IMR-90 (cell line): ENCODE measurements at regions not wholly inside any gene's neighbourhood (a gene's known extent, or its start where the extent isn't known, plus 50 kb on each side); places are given as distances from the start of the nearest gene placed in this dataset.

ENCODE experiments used
- ATAC-seq: fragments of 200-7000 bp; cut with Tn5 transposase; 2 replicates; pipeline ENCODE4 v1.9.1; 2020; ENCODE audit warnings: low read depth, mild to moderate bottlenecking, moderate library complexity
- BruUV-seq: library from RNA; stranded (reverse); fragments of 400-500 nt; replicated peaks from 2 replicates; lab custom pipeline; 2021; lab: Mats Ljungman, UMichigan
- CTCF ChIA-PET: fragments of 300-600 bp; formaldehyde crosslinking; extraction: SDS; loops from one replicate; lab custom pipeline; 2021; ENCODE audit warnings: antibody characterized with exemption; lab: Yijun Ruan, JAX
- POLR2A ChIA-PET: fragments of 300-600 bp; sonication (Branson Sonifier 250); formaldehyde crosslinking; loops from one replicate; lab custom pipeline; 2022; ENCODE audit warnings: antibody characterized with exemption; ENCODE audit not compliant: unreplicated experiment; lab: Charles Lee
- DNase-seq: peaks from one replicate; pipeline ENCODE4 v3.0.0; 2013
- H2AFZ ChIP-seq: replicated peaks from 2 replicates; pipeline ENCODE3; 2013; ENCODE audit warnings: low read length, mild to moderate bottlenecking; ENCODE audit not compliant: poor library complexity
- H2AK5ac ChIP-seq: 2 replicates; pipeline ENCODE4 v1.6.1; 2013; ENCODE audit warnings: low read depth, low read length, inconsistent platforms
- H2AK9ac ChIP-seq: replicated peaks from 2 replicates; pipeline ENCODE3; 2013; ENCODE audit warnings: mild to moderate bottlenecking, low read depth, low read length, moderate library complexity; ENCODE audit not compliant: poor library complexity
- H2BK120ac ChIP-seq: 2 replicates; pipeline ENCODE4 v1.6.1; 2013; ENCODE audit warnings: low read depth, low read length, inconsistent platforms
- H2BK15ac ChIP-seq: 3 replicates; pipeline ENCODE4 v1.6.1; 2013; ENCODE audit warnings: low read depth, low read length, inconsistent platforms
- H2BK20ac ChIP-seq: 2 replicates; pipeline ENCODE4 v1.6.1; 2013; ENCODE audit warnings: low read depth, mild to moderate bottlenecking, inconsistent platforms, low read length, moderate library complexity
- H2BK5ac ChIP-seq: 2 replicates; pipeline ENCODE4 v1.6.1; 2013; ENCODE audit warnings: mild to moderate bottlenecking, low read depth, low read length, inconsistent platforms; ENCODE audit not compliant: poor library complexity, severe bottlenecking
- H3K14ac ChIP-seq: replicated peaks from 2 replicates; pipeline ENCODE4 v1.6.1; 2013; ENCODE audit warnings: low read depth, low read length, inconsistent platforms
- H3K18ac ChIP-seq: 2 replicates; pipeline ENCODE4 v1.6.1; 2013; ENCODE audit warnings: low read depth, low read length, control low read depth
- H3K23ac ChIP-seq: 2 replicates; pipeline ENCODE4 v1.6.1; 2013; ENCODE audit warnings: low read depth, low read length, inconsistent platforms
- H3K27ac ChIP-seq: 2 replicates; pipeline ENCODE4 v1.5.1; 2013; ENCODE audit warnings: mild to moderate bottlenecking, control low read depth, low read length; ENCODE audit not compliant: insufficient read depth
- H3K27me3 ChIP-seq: 2 replicates; pipeline ENCODE4 v1.6.1; 2013; ENCODE audit warnings: low read length; ENCODE audit not compliant: control insufficient read depth, insufficient read depth
- H3K36me3 ChIP-seq: 2 replicates; pipeline ENCODE4 v1.6.1; 2013; ENCODE audit warnings: low read length, mixed read lengths; ENCODE audit not compliant: control insufficient read depth, insufficient read depth
- H3K4ac ChIP-seq: 2 replicates; pipeline ENCODE4 v1.6.1; 2013; ENCODE audit warnings: low read depth, low read length, inconsistent platforms
- H3K4me1 ChIP-seq: 2 replicates; pipeline ENCODE4 v1.6.1; 2013; ENCODE audit warnings: low read length, mixed read lengths; ENCODE audit not compliant: control insufficient read depth, insufficient read depth
- H3K4me2 ChIP-seq: 2 replicates; pipeline ENCODE4 v1.6.1; 2013; ENCODE audit warnings: low read depth, mild to moderate bottlenecking, control low read depth, low read length, moderate library complexity
- H3K4me3 ChIP-seq: 2 replicates; pipeline ENCODE4 v1.5.1; 2013; ENCODE audit warnings: low read depth, mild to moderate bottlenecking, control low read depth, low read length, moderate library complexity; ENCODE audit not compliant: insufficient read depth
- H3K56ac ChIP-seq: 2 replicates; pipeline ENCODE4 v1.6.1; 2013; ENCODE audit warnings: low read length, inconsistent platforms; ENCODE audit not compliant: insufficient read depth; ENCODE audit errors: extremely low read depth
- H3K79me1 ChIP-seq, 2 experiments: 2 replicates each; pipeline ENCODE4 v1.6.1; 2013; ENCODE audit warnings: low read length in 2 of 2, inconsistent platforms in 1 of 2, low read depth in 1 of 2
- H3K9ac ChIP-seq: 2 replicates; pipeline ENCODE4 v1.6.1; 2013; ENCODE audit warnings: low read depth, low read length, control low read depth
- H3K9me1 ChIP-seq: 2 replicates; pipeline ENCODE4 v1.6.1; 2013; ENCODE audit warnings: low read length, inconsistent platforms; ENCODE audit not compliant: insufficient read depth
- H3K9me3 ChIP-seq: 2 replicates; pipeline ENCODE4 v1.6.1; 2013; ENCODE audit warnings: low read length; ENCODE audit not compliant: control insufficient read depth, insufficient read depth
- H4K20me1 ChIP-seq: 2 replicates; pipeline ENCODE4 v1.6.1; 2013; ENCODE audit warnings: low read length, inconsistent platforms; ENCODE audit not compliant: insufficient read depth
- H4K5ac ChIP-seq: 2 replicates; pipeline ENCODE4 v1.6.1; 2013; ENCODE audit warnings: mild to moderate bottlenecking, low read depth, low read length, control low read depth
- H4K8ac ChIP-seq, 2 experiments: 2 replicates each; pipeline ENCODE4 v1.6.1; 2013; ENCODE audit warnings: low read depth in 2 of 2, low read length in 2 of 2, control low read depth in 1 of 2, inconsistent platforms in 1 of 2
- H4K91ac ChIP-seq: 2 replicates; pipeline ENCODE4 v1.6.1; 2013; ENCODE audit warnings: low read depth, low read length, inconsistent platforms; ENCODE audit not compliant: insufficient read depth
- BHLHE40 ChIP-seq: fragments of 150-350 bp; IDR thresholded peaks from 2 replicates; pipeline ENCODE4 v1.6.1; 2016; ENCODE audit warnings: mild to moderate bottlenecking, low read depth, low read length
- CEBPB ChIP-seq: IDR thresholded peaks from 2 replicates; pipeline ENCODE4 v1.6.1; 2012; ENCODE audit warnings: low read depth, low read length, improper control_type of control experiment
- FOS ChIP-seq: fragments of 150-350 bp; IDR thresholded peaks from 2 replicates; pipeline ENCODE4 v1.6.1; 2016; ENCODE audit warnings: low read depth, low read length
- MAZ ChIP-seq: IDR thresholded peaks from 2 replicates; pipeline ENCODE4 v1.6.1; 2012; ENCODE audit warnings: low read depth, mild to moderate bottlenecking, low read length, improper control_type of control experiment, moderate library complexity, borderline replicate concordance
- RCOR1 ChIP-seq: IDR thresholded peaks from 2 replicates; pipeline ENCODE4 v1.6.1; 2012; ENCODE audit warnings: mild to moderate bottlenecking, low read length, improper control_type of control experiment; ENCODE audit not compliant: insufficient replicate concordance
- SMC3 ChIP-seq: fragments of 150-350 bp; IDR thresholded peaks from 2 replicates; pipeline ENCODE4 v1.6.1; 2016; ENCODE audit warnings: low read depth, mild to moderate bottlenecking, antibody characterized with exemption, low read length, moderate library complexity
- WGBS, 2 experiments: methylation state at CpG; one replicate each; pipeline versions ENCODE4 v1.1.5 to v1.1.7; 2013; ENCODE audit warnings: missing lambda C conversion rate in 2 of 2; ENCODE audit not compliant: insufficient read length in 1 of 2; ENCODE audit errors: extremely low coverage in 2 of 2; 5-methylcytosine and 5-hydroxymethylcytosine counted together
- dilution Hi-C: fragments of 300-500 bp; cut with HindIII; formaldehyde crosslinking; loops from one replicate; pipeline ENCODE4 v1.14.3; 2018; ENCODE audit warnings: low sequenced_read_pairs; ENCODE audit not compliant: unreplicated experiment
- in situ Hi-C: fragments of 300-500 bp; cut with MboI; formaldehyde crosslinking; loops from 3 replicates; pipeline ENCODE4 v1.14.3; 2019; ENCODE audit warnings: low sequenced_read_pairs, inconsistent platforms, mixed read lengths
- intact Hi-C: fragments of 100-400 bp; cut with micrococcal nuclease; formaldehyde crosslinking; loops from 2 replicates; pipeline ENCODE4 v1.10.0; 2022
- TF ChIP-seq, protein P1 (sequence below): fragments of 150-350 bp; IDR thresholded peaks from 2 replicates; pipeline ENCODE4 v1.6.1; 2016; ENCODE audit warnings: low read depth, mild to moderate bottlenecking, low read length, moderate library complexity, borderline replicate concordance

DNA sequence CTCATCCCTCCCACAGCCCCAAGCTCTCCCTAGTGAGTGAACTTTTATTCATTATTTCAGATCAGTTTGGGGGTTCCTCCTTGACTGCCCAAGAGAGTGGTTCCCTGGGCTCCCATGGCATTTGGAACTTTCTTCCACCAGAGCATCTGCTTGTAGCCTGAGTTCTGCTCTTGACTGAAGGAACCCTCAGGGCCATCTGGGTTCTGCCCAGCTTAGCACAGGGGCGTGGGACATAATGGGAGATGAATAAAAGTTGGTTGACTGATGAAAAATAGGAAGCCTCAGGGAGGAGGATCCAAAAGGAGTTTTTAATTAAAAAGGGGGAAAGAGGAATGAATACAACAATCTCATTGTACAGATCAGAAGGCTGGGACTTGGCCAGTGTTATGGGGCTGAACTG, 73.4 kb downstream of the CYTL1 start:
- Histone ChIP-seq H4K8ac (no peak overlapping the region), H3K27ac (no peak overlapping the region), H3K56ac (no peak overlapping the region), H2AFZ (no peak overlapping the region), H3K4me2 (no peak overlapping the region), H2BK15ac (no peak overlapping the region), H3K4me3 (no peak overlapping the region), H3K18ac (no peak overlapping the region), H3K9ac (no peak overlapping the region), H2AK9ac (no peak overlapping the region), H3K36me3 (no peaks in the 10 kb centered on the region), H4K20me1 (no peaks in the 10 kb centered on the region), H3K9me1 (no peaks in the 10 kb centered on the region), H2BK20ac (no peak overlapping the region), H3K27me3 (peaks cover 19% of the 10 kb centered on the region), H3K9me3 (no peaks in the 10 kb centered on the region), H2AK5ac (no peak overlapping the region), H3K79me1 (no peaks in the 10 kb centered on the region), H3K4ac (no peak overlapping the region), H2BK120ac (no peak overlapping the region), H3K14ac (no peak overlapping the region), H4K5ac (no peak overlapping the region), H2BK5ac (no peak overlapping the region), H3K23ac (no peak overlapping the region), H3K4me1 (no peaks in the 10 kb centered on the region), H4K91ac (no peak overlapping the region)
- TF ChIP-seq RCOR1 (no peak), CEBPB (no peak), BHLHE40 (no peak), SMC3 (no peak), FOS (no peak), MAZ (no peak)
- TF ChIP-seq, protein P1, sequence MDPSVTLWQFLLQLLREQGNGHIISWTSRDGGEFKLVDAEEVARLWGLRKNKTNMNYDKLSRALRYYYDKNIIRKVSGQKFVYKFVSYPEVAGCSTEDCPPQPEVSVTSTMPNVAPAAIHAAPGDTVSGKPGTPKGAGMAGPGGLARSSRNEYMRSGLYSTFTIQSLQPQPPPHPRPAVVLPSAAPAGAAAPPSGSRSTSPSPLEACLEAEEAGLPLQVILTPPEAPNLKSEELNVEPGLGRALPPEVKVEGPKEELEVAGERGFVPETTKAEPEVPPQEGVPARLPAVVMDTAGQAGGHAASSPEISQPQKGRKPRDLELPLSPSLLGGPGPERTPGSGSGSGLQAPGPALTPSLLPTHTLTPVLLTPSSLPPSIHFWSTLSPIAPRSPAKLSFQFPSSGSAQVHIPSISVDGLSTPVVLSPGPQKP = no peak
- 33% methylated on average over 1 of the region's 1 CpG; no CpG with 5 or more reads in 1 of the 2 experiments for WGBS, 2 experiments
- BruUV-seq = no TSS peak
- ChIA-PET CTCF (no interaction called here), POLR2A (no interaction called here)
- in situ Hi-C loops (no loop called here), dilution Hi-C loops (no loop called here), intact Hi-C loops (no loop called here)
- DNase-seq = no peak
- ATAC-seq = no peak
